Epithelial cell of proximal tubule (primary cell): ENCODE measurements at regions not wholly inside any gene's neighbourhood (a gene's known extent, or its start where the extent isn't known, plus 50 kb on each side); places are given as distances from the start of the nearest gene placed in this dataset.

Source experiments
- DNase-seq: peaks from one replicate; pipeline ENCODE4 v3.0.0-alpha.2; 2011; ENCODE audit warnings: low read depth
- H3K4me3 ChIP-seq: 2 replicates; pipeline ENCODE4 v1.5.1; 2011; ENCODE audit warnings: low read depth, mild to moderate bottlenecking, low read length
- CTCF ChIP-seq: conservative IDR thresholded peaks from 2 replicates; pipeline ENCODE4 v1.5.1; 2012; ENCODE audit warnings: low read depth, mild to moderate bottlenecking, low read length

DNA sequence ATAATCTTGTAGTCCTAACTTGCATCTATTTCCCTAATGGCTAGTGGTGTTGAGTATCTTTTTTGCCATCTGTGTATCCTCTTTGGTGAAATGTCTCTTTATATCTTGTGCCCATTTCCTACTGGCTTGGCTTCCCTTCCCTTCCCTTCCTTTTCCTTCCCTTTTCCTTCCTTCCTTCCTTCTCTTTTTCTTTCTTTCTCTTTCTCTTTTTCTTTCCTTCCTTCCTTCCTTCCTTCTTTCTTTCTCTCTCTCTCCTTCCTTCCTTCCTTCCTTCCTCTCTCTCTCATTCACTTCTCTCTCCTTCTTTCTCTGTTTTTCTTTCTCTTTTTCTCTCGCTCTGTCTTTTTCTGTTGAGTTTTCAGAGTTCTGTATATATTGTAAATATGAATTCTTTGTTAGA is 61.5 kb upstream of the SLC4A4 start:
- DNase-seq = no peak
- no peak overlapping the region for H3K4me3 ChIP-seq
- no peak for TF ChIP-seq CTCF

- DNase-seq = no peak
- TF ChIP-seq CTCF = no peak
- H3K4me3 ChIP-seq = no peak overlapping the region
Observed at GRCh38 chr4:71283642-71284257, 55.1 kb upstream of the SLC4A4 start.

DNA sequence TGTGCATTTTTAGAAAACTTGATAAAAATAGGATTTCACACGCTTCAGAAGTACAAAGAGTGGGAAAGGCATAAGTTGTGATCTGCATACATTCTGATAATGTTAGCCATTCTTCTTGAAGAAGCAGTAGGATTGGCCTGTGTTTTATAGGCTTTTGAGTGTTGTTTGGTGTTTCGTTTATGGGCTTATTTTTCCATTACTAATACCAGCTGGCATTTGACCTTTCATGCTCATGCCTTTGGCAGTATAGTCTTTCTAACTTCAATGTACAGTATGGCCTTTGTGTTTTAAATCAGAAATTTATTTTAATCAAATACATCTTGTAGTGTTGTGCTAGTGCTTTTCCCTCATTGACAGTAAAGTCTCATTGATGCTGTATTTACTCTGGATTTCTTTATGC is 51.5 kb upstream of the SLC4A4 start:
- H3K4me3 ChIP-seq = no peak overlapping the region
- no peak for DNase-seq
- no peak for TF ChIP-seq CTCF

GRCh38 chr4:71288875-71289274 is 49.9 kb upstream of the SLC4A4 start:
- no peak for DNase-seq
- peak; percentile 4 for TF ChIP-seq CTCF
- H3K4me3 ChIP-seq = no peak overlapping the region
